ENCODE measurements at regions not wholly inside any gene's neighbourhood (a gene's known extent, or its start where the extent isn't known, plus 50 kb on each side); places are given as distances from the start of the nearest gene placed in this dataset.

GRCh38 chr17:79295307-79295706, 220.7 kb downstream of the ENGASE start:
- TF ChIP-seq POLR2AphosphoS5 (IDR thresholded peaks at IDR 0.05), result no peak
- no peak for TF ChIP-seq EZH2 (IDR thresholded peaks at IDR 0.05; ENCODE audit: borderline replicate concordance, insufficient read depth, low read length, poor library complexity, severe bottlenecking)
- TF ChIP-seq TAF1 (IDR thresholded peaks at IDR 0.05; ENCODE audit: low read depth), result no peak

All from neural cell (in vitro differentiated cells).